GM19035 (cell line): ENCODE measurements at regions not wholly inside any gene's neighbourhood (a gene's known extent, or its start where the extent isn't known, plus 50 kb on each side); places are given as distances from the start of the nearest gene placed in this dataset.

Experiments used
- ATAC-seq: cut with Tn5 transposase; IDR thresholded peaks from one replicate; pipeline ENCODE4 v1.9.1; 2021; ENCODE audit not compliant: unreplicated experiment

DNA sequence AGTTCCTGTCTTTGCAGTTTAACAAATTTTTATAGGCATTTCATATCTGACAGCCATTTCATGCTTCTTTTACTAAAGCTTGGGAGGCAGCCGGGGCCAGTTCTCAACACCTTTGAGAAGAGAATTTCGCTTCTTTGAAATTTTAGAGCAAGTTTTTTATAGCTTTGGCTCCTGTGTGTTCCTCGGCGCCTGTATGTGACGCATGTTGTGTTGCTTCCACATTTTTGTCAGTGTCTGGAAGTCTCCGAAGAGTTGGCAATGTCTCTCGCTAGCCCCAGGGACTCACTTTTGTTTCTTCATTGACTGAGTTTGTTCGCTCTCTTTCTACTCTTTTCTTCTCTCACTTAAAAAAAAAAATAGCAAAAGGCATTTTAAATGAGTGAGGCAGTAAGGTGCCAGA, 386.9 kb upstream of the PLXNA2 start:
- ATAC-seq: no peak

DNA sequence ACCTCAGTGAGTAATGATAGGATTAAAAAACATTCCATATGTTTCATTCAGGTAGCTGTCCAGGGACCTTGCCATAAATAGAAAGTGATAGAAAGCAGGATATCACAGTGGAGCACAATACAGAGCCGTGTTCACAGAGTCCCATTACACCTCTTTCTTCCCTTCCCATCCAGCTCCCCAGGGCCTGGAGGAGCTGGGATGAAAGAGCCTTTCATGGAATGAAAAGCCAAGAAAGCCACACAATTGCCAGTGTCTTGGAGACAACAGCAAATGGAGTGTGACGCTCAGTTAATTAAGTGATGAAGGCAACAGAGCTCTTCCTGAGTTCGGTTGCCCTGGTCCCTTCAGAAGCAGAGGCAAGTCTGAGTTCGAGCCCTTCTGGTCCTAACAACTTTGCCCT, 387.3 kb upstream of the PLXNA2 start:
- no peak for ATAC-seq

GRCh38 chr1:208634346-208635140, 390.4 kb upstream of the PLXNA2 start:
- ATAC-seq: no peak

- ATAC-seq: no peak
These were observed 393.0 kb upstream of the PLXNA2 start for GRCh38 chr1:208637181-208637580.

- no peak for ATAC-seq
These were observed 395.2 kb upstream of the PLXNA2 start for GRCh38 chr1:208639382-208639781.

- ATAC-seq: no peak
These were observed 396.1 kb upstream of the PLXNA2 start for GRCh38 chr1:208640295-208640694.

GRCh38 chr1:208641579-208642280, 397.5 kb upstream of the PLXNA2 start:
- ATAC-seq: no peak

- no peak for ATAC-seq
These were observed 398.9 kb upstream of the PLXNA2 start for GRCh38 chr1:208643005-208643597.

GRCh38 chr1:208644401-208645160, 400.4 kb upstream of the PLXNA2 start:
- no peak for ATAC-seq

DNA sequence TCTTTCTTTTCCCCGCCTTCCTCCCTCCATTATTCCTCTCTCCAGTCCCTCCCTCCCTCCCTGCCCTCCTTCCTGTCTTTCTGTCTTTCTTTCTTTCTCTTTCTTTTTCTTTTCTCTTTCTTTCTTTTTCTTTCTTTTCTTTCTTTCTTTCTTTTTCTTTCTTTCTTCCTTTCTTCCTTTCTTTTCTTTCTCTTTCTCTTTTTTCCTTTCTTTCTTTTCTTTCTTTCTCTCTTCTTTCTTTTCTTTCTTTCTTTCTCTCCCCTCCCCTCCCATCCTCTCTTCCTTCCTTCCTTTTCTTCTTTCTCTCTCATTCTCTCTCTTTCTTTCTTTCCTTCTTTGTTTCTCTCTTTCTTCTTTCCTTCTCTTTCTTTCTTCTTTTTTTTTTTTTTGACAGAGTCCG, 402.2 kb upstream of the PLXNA2 start:
- no peak for ATAC-seq

DNA sequence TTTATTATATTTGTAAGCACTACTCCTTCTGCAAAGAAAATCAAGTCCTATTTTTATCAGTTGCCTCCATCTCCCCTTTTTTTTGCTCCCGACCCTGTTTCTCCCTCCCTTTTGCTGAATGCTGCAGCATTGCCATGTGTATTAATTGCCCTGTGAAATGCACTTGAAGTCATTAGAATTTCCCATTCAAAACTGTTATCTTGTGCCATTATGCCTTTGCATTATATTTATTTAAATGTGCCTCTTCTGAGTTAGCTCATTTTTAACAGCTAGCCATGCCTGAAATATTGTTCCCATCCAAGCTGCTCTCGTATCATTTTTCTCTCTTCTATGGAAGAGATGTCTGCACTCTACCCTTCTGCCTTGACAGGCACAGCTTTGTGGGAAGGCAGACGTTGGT, 404.0 kb upstream of the PLXNA2 start:
- ATAC-seq: no peak

GRCh38 chr1:208652296-208653160, 408.3 kb upstream of the PLXNA2 start:
- peak; percentile 73 for ATAC-seq

DNA sequence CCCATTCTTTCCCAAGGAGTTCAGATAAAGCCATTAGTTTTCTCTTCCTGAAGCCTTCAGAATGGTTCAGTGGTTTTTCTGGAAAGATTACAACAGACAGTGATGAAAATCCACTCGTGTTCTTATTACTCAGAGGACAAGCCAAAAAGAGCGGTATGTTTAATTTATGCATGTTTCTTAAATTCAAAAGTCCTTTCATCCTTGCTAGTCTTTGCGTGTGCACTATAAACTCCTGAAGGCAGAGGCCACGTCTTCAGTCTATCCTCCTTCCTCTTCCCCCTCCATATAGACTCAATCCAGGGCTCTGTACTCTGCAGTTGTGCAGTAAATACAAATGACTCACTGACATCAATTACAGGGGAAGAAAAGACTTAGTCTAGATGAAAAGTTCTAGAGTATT, 409.2 kb upstream of the PLXNA2 start:
- no peak for ATAC-seq

DNA sequence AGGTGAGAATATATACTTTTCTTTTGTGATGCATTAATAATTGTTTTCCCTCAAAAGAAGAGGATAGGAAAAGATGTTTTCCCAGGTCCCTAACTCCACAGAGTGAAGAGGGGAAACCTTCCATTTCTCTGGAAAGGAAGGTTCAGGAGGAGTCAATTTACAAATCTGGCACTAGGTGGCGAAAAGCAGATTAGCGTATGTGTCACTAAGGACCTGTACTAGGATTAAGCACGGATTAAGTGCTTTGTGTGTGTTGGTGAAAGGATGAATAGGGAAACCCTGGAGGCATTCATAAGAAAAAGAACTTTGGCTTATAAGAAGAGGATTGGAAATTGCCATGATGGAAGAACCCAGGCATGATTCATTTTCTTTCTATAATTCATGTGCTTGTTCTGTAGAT, 410.1 kb upstream of the PLXNA2 start:
- ATAC-seq: no peak

DNA sequence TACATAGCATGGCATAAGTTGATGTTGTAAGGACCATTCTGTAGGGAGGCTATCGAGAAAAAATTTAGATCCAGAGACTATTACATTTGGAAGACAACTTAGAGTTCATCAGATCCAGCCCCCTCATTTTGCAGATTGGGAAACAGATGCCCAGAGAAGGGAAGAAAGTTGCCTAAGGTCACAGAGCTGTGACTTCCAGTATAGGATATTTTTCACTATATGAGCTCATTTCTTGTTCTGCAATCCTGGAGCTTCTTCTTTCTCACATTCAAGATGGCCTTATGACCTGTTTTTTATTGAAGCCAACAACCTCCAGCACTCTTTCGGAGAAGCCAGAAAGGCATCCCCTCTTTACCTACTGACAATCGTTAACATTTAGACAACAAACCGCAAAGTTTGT, 421.8 kb upstream of the PLXNA2 start:
- ATAC-seq: no peak

DNA sequence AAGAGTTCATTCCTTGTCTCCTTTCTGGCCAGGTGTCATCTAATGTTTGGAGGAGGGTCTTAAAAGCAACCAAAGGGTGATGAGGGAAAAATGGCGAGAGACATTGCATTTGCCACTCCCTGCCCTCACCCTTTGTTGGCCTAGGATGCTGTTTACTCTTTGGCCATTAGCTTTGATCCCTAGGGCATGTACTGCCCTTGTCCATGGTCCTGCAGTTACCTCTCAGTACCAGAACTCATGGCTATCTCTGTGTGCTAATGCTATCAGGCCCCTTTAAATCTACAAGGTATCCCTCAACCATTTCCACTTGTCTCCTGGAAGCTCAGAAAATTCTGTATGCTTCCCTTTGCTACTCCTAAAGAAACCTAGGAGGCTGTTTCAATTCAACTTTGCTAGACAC, 424.8 kb upstream of the PLXNA2 start:
- ATAC-seq: no peak

GRCh38 chr1:208670778-208671177, 426.6 kb upstream of the PLXNA2 start:
- no peak for ATAC-seq

DNA sequence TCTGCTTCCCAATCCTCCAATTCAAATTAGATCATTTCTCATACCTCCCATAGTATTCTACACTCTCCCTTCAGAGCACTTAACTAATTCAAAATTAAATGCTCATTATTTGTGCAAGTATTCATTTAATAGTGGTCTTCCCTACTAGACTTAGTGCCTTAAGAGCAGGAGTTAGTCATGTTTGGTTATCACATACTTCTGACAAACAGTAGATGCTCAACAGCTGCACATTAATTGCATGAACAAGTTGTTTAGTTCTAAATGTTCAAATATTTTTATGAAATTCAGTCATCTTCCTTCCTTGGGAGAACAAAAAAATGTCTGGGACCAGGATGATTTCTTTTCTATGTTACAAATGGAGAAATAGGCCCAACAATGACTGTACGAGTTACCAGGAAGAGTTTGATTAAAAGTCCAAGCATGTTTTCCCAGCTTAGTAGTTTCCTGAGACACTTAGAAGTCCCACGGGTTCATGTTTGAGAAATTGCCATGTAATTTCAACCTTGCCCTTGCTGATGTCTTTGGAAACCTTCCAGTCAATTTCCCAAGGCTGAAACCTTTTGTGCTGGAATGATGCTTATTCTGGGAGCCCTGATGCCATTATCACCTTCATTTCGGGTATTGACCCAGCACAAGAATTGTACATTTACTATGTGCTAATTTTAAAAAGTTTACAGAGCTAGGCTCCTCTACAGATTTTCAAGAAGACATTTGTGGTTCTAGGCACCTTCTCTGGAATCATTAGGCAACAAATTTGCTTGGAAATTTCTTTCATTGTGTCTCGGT, 437.9 kb upstream of the PLXNA2 start:
- ATAC-seq: no peak

DNA sequence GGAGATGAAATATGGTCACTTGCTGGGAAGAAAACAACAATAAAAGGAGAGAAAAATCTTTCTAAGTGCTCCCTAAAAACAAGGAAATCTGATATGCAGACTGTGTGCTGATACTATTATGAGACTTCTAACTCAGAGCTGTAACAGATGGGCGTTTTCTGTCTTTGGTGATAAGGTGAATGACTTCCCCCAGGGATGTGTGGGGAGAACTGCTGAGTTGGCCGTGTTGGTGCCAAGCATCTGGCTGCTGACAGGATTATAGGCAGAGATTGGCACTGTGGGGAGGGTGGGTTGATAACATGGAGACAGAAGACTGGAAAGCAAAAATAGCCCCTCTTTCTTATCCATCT, 438.5 kb upstream of the PLXNA2 start:
- no peak for ATAC-seq

DNA sequence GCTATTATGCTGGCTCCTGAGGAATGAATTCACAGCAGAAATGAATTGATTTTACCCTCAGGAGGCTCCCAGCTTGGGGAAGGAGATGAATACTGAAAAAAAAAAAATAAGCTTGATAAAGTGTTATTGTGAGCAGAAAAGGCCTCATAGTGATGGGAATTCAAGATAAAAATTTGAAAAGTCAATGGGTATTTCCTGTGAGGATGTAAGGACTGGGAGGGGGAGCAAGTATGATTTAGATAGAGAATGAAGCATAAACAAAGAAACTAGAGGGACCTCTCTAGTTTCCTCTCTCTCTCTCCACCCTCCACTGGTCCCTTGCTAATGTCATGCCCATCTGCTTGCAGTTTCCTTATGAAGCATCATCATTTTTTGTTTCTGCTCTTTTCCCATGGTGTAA, 439.0 kb upstream of the PLXNA2 start:
- ATAC-seq: no peak
